ENCODE measurements at regions not wholly inside any gene's neighbourhood (a gene's known extent, or its start where the extent isn't known, plus 50 kb on each side); places are given as distances from the start of the nearest gene placed in this dataset.

DNA sequence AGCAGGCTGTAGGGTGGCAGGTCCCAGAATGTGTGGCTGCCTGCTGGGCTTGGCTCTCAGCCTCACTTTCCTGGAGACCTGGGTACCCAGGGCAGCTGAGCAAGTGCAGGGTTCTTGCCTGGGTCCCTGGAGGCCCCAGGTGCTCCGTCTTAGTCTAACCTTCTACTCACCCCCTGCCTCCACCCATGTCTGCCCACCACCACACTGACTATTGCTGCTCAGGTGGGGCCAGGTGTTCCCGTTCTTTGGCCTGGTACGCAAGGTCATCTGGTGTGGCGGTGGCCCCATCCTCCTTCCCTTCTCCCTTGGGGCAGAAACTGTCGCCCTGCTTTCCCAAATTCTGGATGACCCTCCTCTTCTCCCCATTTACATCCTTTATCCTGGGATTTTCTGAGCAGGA lies 319.9 kb downstream of the TMEM121 start:
- TF ChIP-seq RAD21 (IDR thresholded peaks at IDR 0.05) (no peak), YY1 (IDR thresholded peaks at IDR 0.05) (no peak), HNF4G (IDR thresholded peaks at IDR 0.05) (no peak), JUND (IDR thresholded peaks at IDR 0.05) (no peak), GABPA (IDR thresholded peaks at IDR 0.05 in 1 of 2, conservative IDR thresholded peaks at IDR 0.05 in 1 of 2) (no peak), TAF1 (conservative IDR thresholded peaks at IDR 0.05) (no peak), NR2F2 (IDR thresholded peaks at IDR 0.05) (no peak), SP1 (IDR thresholded peaks at IDR 0.05) (no peak), FOXA1 (IDR thresholded peaks at IDR 0.05) (no peak), RXRA (IDR thresholded peaks at IDR 0.05) (no peak)
- TF ChIP-seq, protein P1, sequence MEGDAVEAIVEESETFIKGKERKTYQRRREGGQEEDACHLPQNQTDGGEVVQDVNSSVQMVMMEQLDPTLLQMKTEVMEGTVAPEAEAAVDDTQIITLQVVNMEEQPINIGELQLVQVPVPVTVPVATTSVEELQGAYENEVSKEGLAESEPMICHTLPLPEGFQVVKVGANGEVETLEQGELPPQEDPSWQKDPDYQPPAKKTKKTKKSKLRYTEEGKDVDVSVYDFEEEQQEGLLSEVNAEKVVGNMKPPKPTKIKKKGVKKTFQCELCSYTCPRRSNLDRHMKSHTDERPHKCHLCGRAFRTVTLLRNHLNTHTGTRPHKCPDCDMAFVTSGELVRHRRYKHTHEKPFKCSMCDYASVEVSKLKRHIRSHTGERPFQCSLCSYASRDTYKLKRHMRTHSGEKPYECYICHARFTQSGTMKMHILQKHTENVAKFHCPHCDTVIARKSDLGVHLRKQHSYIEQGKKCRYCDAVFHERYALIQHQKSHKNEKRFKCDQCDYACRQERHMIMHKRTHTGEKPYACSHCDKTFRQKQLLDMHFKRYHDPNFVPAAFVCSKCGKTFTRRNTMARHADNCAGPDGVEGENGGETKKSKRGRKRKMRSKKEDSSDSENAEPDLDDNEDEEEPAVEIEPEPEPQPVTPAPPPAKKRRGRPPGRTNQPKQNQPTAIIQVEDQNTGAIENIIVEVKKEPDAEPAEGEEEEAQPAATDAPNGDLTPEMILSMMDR (IDR thresholded peaks at IDR 0.05; ENCODE audit: low read depth, low read length, missing input control), result no peak
- TF ChIP-seq, protein P2, sequence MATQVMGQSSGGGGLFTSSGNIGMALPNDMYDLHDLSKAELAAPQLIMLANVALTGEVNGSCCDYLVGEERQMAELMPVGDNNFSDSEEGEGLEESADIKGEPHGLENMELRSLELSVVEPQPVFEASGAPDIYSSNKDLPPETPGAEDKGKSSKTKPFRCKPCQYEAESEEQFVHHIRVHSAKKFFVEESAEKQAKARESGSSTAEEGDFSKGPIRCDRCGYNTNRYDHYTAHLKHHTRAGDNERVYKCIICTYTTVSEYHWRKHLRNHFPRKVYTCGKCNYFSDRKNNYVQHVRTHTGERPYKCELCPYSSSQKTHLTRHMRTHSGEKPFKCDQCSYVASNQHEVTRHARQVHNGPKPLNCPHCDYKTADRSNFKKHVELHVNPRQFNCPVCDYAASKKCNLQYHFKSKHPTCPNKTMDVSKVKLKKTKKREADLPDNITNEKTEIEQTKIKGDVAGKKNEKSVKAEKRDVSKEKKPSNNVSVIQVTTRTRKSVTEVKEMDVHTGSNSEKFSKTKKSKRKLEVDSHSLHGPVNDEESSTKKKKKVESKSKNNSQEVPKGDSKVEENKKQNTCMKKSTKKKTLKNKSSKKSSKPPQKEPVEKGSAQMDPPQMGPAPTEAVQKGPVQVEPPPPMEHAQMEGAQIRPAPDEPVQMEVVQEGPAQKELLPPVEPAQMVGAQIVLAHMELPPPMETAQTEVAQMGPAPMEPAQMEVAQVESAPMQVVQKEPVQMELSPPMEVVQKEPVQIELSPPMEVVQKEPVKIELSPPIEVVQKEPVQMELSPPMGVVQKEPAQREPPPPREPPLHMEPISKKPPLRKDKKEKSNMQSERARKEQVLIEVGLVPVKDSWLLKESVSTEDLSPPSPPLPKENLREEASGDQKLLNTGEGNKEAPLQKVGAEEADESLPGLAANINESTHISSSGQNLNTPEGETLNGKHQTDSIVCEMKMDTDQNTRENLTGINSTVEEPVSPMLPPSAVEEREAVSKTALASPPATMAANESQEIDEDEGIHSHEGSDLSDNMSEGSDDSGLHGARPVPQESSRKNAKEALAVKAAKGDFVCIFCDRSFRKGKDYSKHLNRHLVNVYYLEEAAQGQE (IDR thresholded peaks at IDR 0.05), result no peak
- TF ChIP-seq, protein P3, sequence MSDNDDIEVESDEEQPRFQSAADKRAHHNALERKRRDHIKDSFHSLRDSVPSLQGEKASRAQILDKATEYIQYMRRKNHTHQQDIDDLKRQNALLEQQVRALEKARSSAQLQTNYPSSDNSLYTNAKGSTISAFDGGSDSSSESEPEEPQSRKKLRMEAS (IDR thresholded peaks at IDR 0.05), result no peak
- TF ChIP-seq, protein P4, sequence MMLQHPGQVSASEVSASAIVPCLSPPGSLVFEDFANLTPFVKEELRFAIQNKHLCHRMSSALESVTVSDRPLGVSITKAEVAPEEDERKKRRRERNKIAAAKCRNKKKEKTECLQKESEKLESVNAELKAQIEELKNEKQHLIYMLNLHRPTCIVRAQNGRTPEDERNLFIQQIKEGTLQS (IDR thresholded peaks at IDR 0.05), result no peak
